ENCODE measurements at regions not wholly inside any gene's neighbourhood (a gene's known extent, or its start where the extent isn't known, plus 50 kb on each side); places are given as distances from the start of the nearest gene placed in this dataset.

GRCh38 chr19:28960586-28960985 is 252.4 kb downstream of the UQCRFS1 start:
- Histone ChIP-seq H3K79me2 (ENCODE audit: insufficient read depth, low read length) (no peaks in the 10 kb centered on the region), H3K27ac (ENCODE audit: low read depth, low read length) (peak overlapping the region; percentile 87), H4K20me1 (ENCODE audit: insufficient read depth, low read length) (no peaks in the 10 kb centered on the region), H3K4me2 (ENCODE audit: insufficient read depth, low read length) (no peak overlapping the region), H3K4me1 (ENCODE audit: insufficient read depth, low read length) (peaks cover 13% of the 10 kb centered on the region), H3K36me3 (ENCODE audit: insufficient read depth, low read length) (no peaks in the 10 kb centered on the region), H3K9me3 (ENCODE audit: low read depth, low read length) (no peaks in the 10 kb centered on the region), H2AFZ (ENCODE audit: low read length) (no peak overlapping the region), H3K4me3 (ENCODE audit: insufficient read depth, low read length) (no peak overlapping the region), H3K27me3 (ENCODE audit: insufficient read depth, low read length) (no peaks in the 10 kb centered on the region)
- TF ChIP-seq CTCF (IDR thresholded peaks at IDR 0.05; ENCODE audit: extremely low read depth, low read depth, low read length): no peak
- no peak for DNase-seq (ENCODE audit: insufficient read length, low spot score, missing footprints)

DNA sequence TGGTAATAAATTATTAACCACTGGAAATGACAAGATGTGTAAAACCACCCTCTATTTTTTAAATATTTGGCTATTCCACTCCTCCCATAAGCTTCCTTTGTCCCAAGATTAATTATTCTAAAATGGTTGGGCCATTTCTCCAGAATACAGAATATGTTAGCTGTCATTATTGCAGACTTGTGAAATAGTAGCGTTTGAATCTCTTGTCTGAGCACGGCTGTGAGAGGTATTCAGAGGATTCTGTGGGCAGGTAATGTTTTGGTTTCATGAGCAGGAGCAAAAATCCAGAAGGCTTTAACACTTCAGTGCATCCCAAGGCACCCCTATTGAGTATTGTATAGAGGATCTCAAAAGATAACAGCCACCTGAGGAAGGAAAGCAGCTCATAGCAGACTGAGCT is 256.0 kb downstream of the UQCRFS1 start:
- H4K20me1 ChIP-seq (ENCODE audit: insufficient read depth, low read length): no peaks in the 10 kb centered on the region
- no peak for TF ChIP-seq CTCF (IDR thresholded peaks at IDR 0.05; ENCODE audit: extremely low read depth, low read depth, low read length)
- no peak overlapping the region for H3K4me3 ChIP-seq (ENCODE audit: insufficient read depth, low read length)
- H3K27ac ChIP-seq (ENCODE audit: low read depth, low read length): no peak overlapping the region
- no peaks in the 10 kb centered on the region for H3K27me3 ChIP-seq (ENCODE audit: insufficient read depth, low read length)
- no peak for DNase-seq (ENCODE audit: insufficient read length, low spot score, missing footprints)
- peaks cover 13% of the 10 kb centered on the region for H3K4me1 ChIP-seq (ENCODE audit: insufficient read depth, low read length)
- no peaks in the 10 kb centered on the region for H3K79me2 ChIP-seq (ENCODE audit: insufficient read depth, low read length)
- H2AFZ ChIP-seq (ENCODE audit: low read length): no peak overlapping the region
- no peaks in the 10 kb centered on the region for H3K9me3 ChIP-seq (ENCODE audit: low read depth, low read length)
- H3K36me3 ChIP-seq (ENCODE audit: insufficient read depth, low read length): no peaks in the 10 kb centered on the region
- H3K4me2 ChIP-seq (ENCODE audit: insufficient read depth, low read length): no peak overlapping the region

- Histone ChIP-seq H3K36me3 (ENCODE audit: insufficient read depth, low read length) (no peaks in the 10 kb centered on the region), H3K27me3 (ENCODE audit: insufficient read depth, low read length) (no peaks in the 10 kb centered on the region), H3K4me2 (ENCODE audit: insufficient read depth, low read length) (no peak overlapping the region), H3K9me3 (ENCODE audit: low read depth, low read length) (no peaks in the 10 kb centered on the region), H3K4me1 (ENCODE audit: insufficient read depth, low read length) (peaks cover 10% of the 10 kb centered on the region), H3K27ac (ENCODE audit: low read depth, low read length) (no peak overlapping the region), H3K4me3 (ENCODE audit: insufficient read depth, low read length) (no peak overlapping the region), H4K20me1 (ENCODE audit: insufficient read depth, low read length) (no peaks in the 10 kb centered on the region), H3K79me2 (ENCODE audit: insufficient read depth, low read length) (no peaks in the 10 kb centered on the region), H2AFZ (ENCODE audit: low read length) (no peak overlapping the region)
- no peak for TF ChIP-seq CTCF (IDR thresholded peaks at IDR 0.05; ENCODE audit: extremely low read depth, low read depth, low read length)
- no peak for DNase-seq (ENCODE audit: insufficient read length, low spot score, missing footprints)
Observed at GRCh38 chr19:28956421-28956820, 256.5 kb downstream of the UQCRFS1 start.

DNA sequence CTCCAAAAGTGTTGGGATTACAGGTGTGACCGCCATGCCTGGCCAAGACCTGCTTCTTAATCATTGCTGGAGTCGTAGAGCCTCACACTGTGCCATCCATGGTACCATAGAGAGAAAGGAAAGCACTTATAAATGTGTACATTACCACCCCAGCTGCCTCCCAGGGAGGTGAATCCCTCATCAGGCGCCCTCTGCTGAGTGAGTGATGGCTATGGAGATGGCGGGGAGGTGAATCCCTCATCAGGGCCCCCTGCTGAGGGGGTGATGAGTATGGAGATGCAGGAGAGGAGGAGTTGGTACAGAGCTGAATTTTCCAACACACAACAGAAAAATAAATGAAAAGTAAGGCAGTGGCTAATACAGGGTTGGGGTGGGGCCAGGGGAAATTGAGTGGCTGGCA is 263.4 kb downstream of the UQCRFS1 start:
- H2AFZ ChIP-seq (ENCODE audit: low read length): no peak overlapping the region
- DNase-seq (ENCODE audit: insufficient read length, low spot score, missing footprints): no peak
- no peaks in the 10 kb centered on the region for H4K20me1 ChIP-seq (ENCODE audit: insufficient read depth, low read length)
- no peaks in the 10 kb centered on the region for H3K27me3 ChIP-seq (ENCODE audit: insufficient read depth, low read length)
- H3K4me2 ChIP-seq (ENCODE audit: insufficient read depth, low read length): no peak overlapping the region
- H3K36me3 ChIP-seq (ENCODE audit: insufficient read depth, low read length): no peaks in the 10 kb centered on the region
- no peak overlapping the region for H3K4me3 ChIP-seq (ENCODE audit: insufficient read depth, low read length)
- H3K9me3 ChIP-seq (ENCODE audit: low read depth, low read length): no peaks in the 10 kb centered on the region
- H3K4me1 ChIP-seq (ENCODE audit: insufficient read depth, low read length): no peaks in the 10 kb centered on the region
- H3K27ac ChIP-seq (ENCODE audit: low read depth, low read length): no peak overlapping the region
- no peak for TF ChIP-seq CTCF (IDR thresholded peaks at IDR 0.05; ENCODE audit: extremely low read depth, low read depth, low read length)
- H3K79me2 ChIP-seq (ENCODE audit: insufficient read depth, low read length): no peaks in the 10 kb centered on the region

Data from osteoblast (primary cell).